ENCODE measurements at regions not wholly inside any gene's neighbourhood (a gene's known extent, or its start where the extent isn't known, plus 50 kb on each side); places are given as distances from the start of the nearest gene placed in this dataset.

- intact Hi-C loops (cut with DNase I), result no loop called here
- 37 to 46% methylated on average over 8 of the region's 8 CpGs for WGBS, 2 donors
- DNase-seq (no peak), ATAC-seq (peak; percentile 62)
- Histone ChIP-seq H3K9me3 (no peaks in the 10 kb centered on the region), H3K27me3 (no peaks in the 10 kb centered on the region), H3K4me3 (no peak overlapping the region), H3K27ac (peak overlapping the region; percentile 11 to 54 (median 40)), H3K36me3 (replicated peaks in 1 of 2; ENCODE audit: insufficient read depth in 1 of 2, low read depth in 2 of 2) (no peaks in the 10 kb centered on the region), H3K4me1 (no peaks in the 10 kb centered on the region)
- TF ChIP-seq POLR2A (IDR thresholded peaks at IDR 0.05), result no peak
- TF ChIP-seq CTCF (IDR thresholded peaks at IDR 0.05), result no peak
Observed at GRCh38 chr6:137332637-137333280, 113.6 kb upstream of the IFNGR1 start.

- Histone ChIP-seq H3K4me3 (no peak overlapping the region), H3K4me1 (no peaks in the 10 kb centered on the region), H3K9me3 (no peaks in the 10 kb centered on the region), H3K27ac (no peak overlapping the region), H3K27me3 (no peaks in the 10 kb centered on the region), H3K36me3 (replicated peaks in 1 of 2; ENCODE audit: insufficient read depth in 1 of 2, low read depth in 2 of 2) (no peaks in the 10 kb centered on the region)
- no peak for TF ChIP-seq CTCF (IDR thresholded peaks at IDR 0.05)
- TF ChIP-seq POLR2A (IDR thresholded peaks at IDR 0.05), result no peak
- no peak for DNase-seq
- intact Hi-C loops (cut with DNase I), result no loop called here
- WGBS, 2 donors, result 40 to 96% methylated on average over 1 of the region's 1 CpG
- ATAC-seq, result no peak
Observed at GRCh38 chr6:137323860-137324259, 104.7 kb upstream of the IFNGR1 start.

- no peaks in the 10 kb centered on the region for H3K4me1 ChIP-seq
- no peaks in the 10 kb centered on the region for H3K27me3 ChIP-seq
- intact Hi-C loops (cut with DNase I), result no loop called here
- H3K9me3 ChIP-seq, result no peaks in the 10 kb centered on the region
- H3K36me3 ChIP-seq (replicated peaks in 1 of 2; ENCODE audit: insufficient read depth in 1 of 2, low read depth in 2 of 2), result no peaks in the 10 kb centered on the region
- ATAC-seq (no peak), DNase-seq (no peak)
- WGBS, 2 donors, result 75 to 80% methylated on average over 9 of the region's 9 CpGs
- TF ChIP-seq POLR2A (IDR thresholded peaks at IDR 0.05), result no peak
- TF ChIP-seq CTCF (IDR thresholded peaks at IDR 0.05), result no peak
- no peak overlapping the region for H3K4me3 ChIP-seq
- H3K27ac ChIP-seq, result no peak overlapping the region
Observed at GRCh38 chr6:137320271-137320670, 101.1 kb upstream of the IFNGR1 start.

GRCh38 chr6:137316626-137317025 is 97.4 kb upstream of the IFNGR1 start:
- ATAC-seq (no peak), DNase-seq (no peak)
- intact Hi-C loops (cut with DNase I), result no loop called here
- H3K27ac ChIP-seq, result no peak overlapping the region
- no peaks in the 10 kb centered on the region for H3K36me3 ChIP-seq (replicated peaks in 1 of 2; ENCODE audit: insufficient read depth in 1 of 2, low read depth in 2 of 2)
- H3K9me3 ChIP-seq, result no peaks in the 10 kb centered on the region
- no peak overlapping the region for H3K4me3 ChIP-seq
- peaks cover 3% of the 10 kb centered on the region for H3K4me1 ChIP-seq
- no peaks in the 10 kb centered on the region for H3K27me3 ChIP-seq
- TF ChIP-seq CTCF (IDR thresholded peaks at IDR 0.05), result no peak
- no peak for TF ChIP-seq POLR2A (IDR thresholded peaks at IDR 0.05)

- Histone ChIP-seq H3K9me3 (no peaks in the 10 kb centered on the region), H3K27ac (no peak overlapping the region), H3K36me3 (replicated peaks in 1 of 2; ENCODE audit: insufficient read depth in 1 of 2, low read depth in 2 of 2) (no peaks in the 10 kb centered on the region), H3K4me3 (no peak overlapping the region), H3K27me3 (no peaks in the 10 kb centered on the region), H3K4me1 (peaks cover 3% of the 10 kb centered on the region)
- DNase-seq, result no peak
- 27 to 36% methylated on average over 5 of the region's 5 CpGs for WGBS, 2 donors
- intact Hi-C loops (cut with DNase I), result no loop called here
- TF ChIP-seq CTCF (IDR thresholded peaks at IDR 0.05), result no peak
- TF ChIP-seq POLR2A (IDR thresholded peaks at IDR 0.05), result no peak
- no peak for ATAC-seq
Observed at GRCh38 chr6:137315081-137315480, 95.9 kb upstream of the IFNGR1 start.

Data from body of pancreas (tissue), 4 donors.